Astrocyte (in vitro differentiated cells and primary cell): ENCODE measurements at regions not wholly inside any gene's neighbourhood (a gene's known extent, or its start where the extent isn't known, plus 50 kb on each side); places are given as distances from the start of the nearest gene placed in this dataset.

ENCODE experiments used
- CTCF ChIP-seq: IDR thresholded peaks from 2 replicates; pipeline ENCODE4 v1.5.1; 2011; ENCODE audit warnings: low read depth, mild to moderate bottlenecking, inconsistent platforms, low read length, moderate library complexity; ENCODE audit not compliant: insufficient read depth
- EZH2 ChIP-seq: IDR thresholded peaks from 2 replicates; pipeline ENCODE4 v1.6.1; 2012; ENCODE audit warnings: mild to moderate bottlenecking, low read length, inconsistent platforms; ENCODE audit not compliant: insufficient read depth

GRCh38 chr4:13836946-13837912 lies 209.7 kb upstream of the BOD1L1 start:
- TF ChIP-seq CTCF (no peak), EZH2 (no peak)
